Ovary (tissue), 3 donors: ENCODE measurements at regions not wholly inside any gene's neighbourhood (a gene's known extent, or its start where the extent isn't known, plus 50 kb on each side); places are given as distances from the start of the nearest gene placed in this dataset.

Source experiments
- EP300 ChIP-seq: sonication (generic); formaldehyde crosslinking; IDR thresholded peaks from one replicate; pipeline ENCODE4 v1.6.1; 2017; ENCODE audit warnings: antibody characterized with exemption
- POLR2A ChIP-seq: fragments of 450-650 bp; IDR thresholded peaks from one replicate; pipeline ENCODE4 v1.6.1; 2017; ENCODE audit warnings: antibody characterized with exemption, mild to moderate bottlenecking, moderate library complexity
- TF ChIP-seq, protein P1 (sequence below), 3 donors: fragments of 450-650 bp in 2 of 3; fragments of 200-600 bp in 1 of 3; IDR thresholded peaks; one replicate each; pipeline versions ENCODE4 v1.5.1 to v1.8.0; 2016 to 2022; ENCODE audit warnings: antibody characterized with exemption in 3 of 3, mild to moderate bottlenecking in 1 of 3
- donor health status: DM: no; HTN: no; CAD: no.

GRCh38 chr20:11217326-11218172 lies 543.8 kb upstream of the JAG1 start:
- TF ChIP-seq, protein P1, sequence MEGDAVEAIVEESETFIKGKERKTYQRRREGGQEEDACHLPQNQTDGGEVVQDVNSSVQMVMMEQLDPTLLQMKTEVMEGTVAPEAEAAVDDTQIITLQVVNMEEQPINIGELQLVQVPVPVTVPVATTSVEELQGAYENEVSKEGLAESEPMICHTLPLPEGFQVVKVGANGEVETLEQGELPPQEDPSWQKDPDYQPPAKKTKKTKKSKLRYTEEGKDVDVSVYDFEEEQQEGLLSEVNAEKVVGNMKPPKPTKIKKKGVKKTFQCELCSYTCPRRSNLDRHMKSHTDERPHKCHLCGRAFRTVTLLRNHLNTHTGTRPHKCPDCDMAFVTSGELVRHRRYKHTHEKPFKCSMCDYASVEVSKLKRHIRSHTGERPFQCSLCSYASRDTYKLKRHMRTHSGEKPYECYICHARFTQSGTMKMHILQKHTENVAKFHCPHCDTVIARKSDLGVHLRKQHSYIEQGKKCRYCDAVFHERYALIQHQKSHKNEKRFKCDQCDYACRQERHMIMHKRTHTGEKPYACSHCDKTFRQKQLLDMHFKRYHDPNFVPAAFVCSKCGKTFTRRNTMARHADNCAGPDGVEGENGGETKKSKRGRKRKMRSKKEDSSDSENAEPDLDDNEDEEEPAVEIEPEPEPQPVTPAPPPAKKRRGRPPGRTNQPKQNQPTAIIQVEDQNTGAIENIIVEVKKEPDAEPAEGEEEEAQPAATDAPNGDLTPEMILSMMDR (IDR thresholded peaks at IDR 0.05): no peak
- TF ChIP-seq POLR2A (no peak), EP300 (no peak)
